H1 (cell line): ENCODE measurements at regions not wholly inside any gene's neighbourhood (a gene's known extent, or its start where the extent isn't known, plus 50 kb on each side); places are given as distances from the start of the nearest gene placed in this dataset.

Source experiments
- CTCF ChIA-PET: fragments of 300-600 bp; sonication (Branson Sonifier 250); formaldehyde crosslinking; loops from one replicate; lab custom pipeline; 2021; ENCODE audit not compliant: partially characterized antibody; lab: Charles Lee
- POLR2A ChIA-PET: fragments of 300-600 bp; sonication (Branson Sonifier 250); formaldehyde crosslinking; loops from one replicate; lab custom pipeline; 2021; ENCODE audit warnings: inconsistent platforms; ENCODE audit not compliant: partially characterized antibody; lab: Charles Lee
- DNase-seq, 2 experiments: peaks; one replicate each; pipeline versions ENCODE4 v3.0.0 to v3.0.0-alpha.2; 2010 to 2022; ENCODE audit warnings: low spot score in 2 of 2, low read depth in 1 of 2, mixed read lengths in 1 of 2
- FAIRE-seq: peaks from 2 replicates; lab custom pipeline; 2011; peaks lifted over from hg19 to GRCh38; lab: Jason Lieb, UNC
- H2AFZ ChIP-seq: 2 replicates; pipeline ENCODE4 v1.8.1; 2012; ENCODE audit warnings: low read length, inconsistent platforms
- H2AK5ac ChIP-seq: 2 replicates; pipeline ENCODE4 v1.6.1; 2013; ENCODE audit warnings: low read depth, low read length
- H2BK120ac ChIP-seq: replicated peaks from 2 replicates; pipeline ENCODE3; 2013; ENCODE audit warnings: low read depth, low read length, inconsistent platforms
- H2BK12ac ChIP-seq: 2 replicates; pipeline ENCODE4 v1.6.1; 2013; ENCODE audit warnings: low read depth, low read length
- H2BK15ac ChIP-seq: 2 replicates; pipeline ENCODE4 v1.6.1; 2013; ENCODE audit warnings: low read length
- H2BK20ac ChIP-seq: 2 replicates; pipeline ENCODE4 v1.6.1; 2013; ENCODE audit warnings: low read length
- H2BK5ac ChIP-seq: 2 replicates; pipeline ENCODE4 v1.6.1; 2013; ENCODE audit warnings: low read depth, low read length
- H3K14ac ChIP-seq: 2 replicates; pipeline ENCODE4 v1.6.1; 2013; ENCODE audit warnings: inconsistent platforms; ENCODE audit not compliant: insufficient read length
- H3K18ac ChIP-seq: 2 replicates; pipeline ENCODE4 v1.6.1; 2013; ENCODE audit warnings: low read length; ENCODE audit errors: extremely low read depth
- H3K23ac ChIP-seq: 2 replicates; pipeline ENCODE4 v1.6.1; 2013; ENCODE audit warnings: inconsistent platforms; ENCODE audit not compliant: insufficient read length
- H3K23me2 ChIP-seq: 2 replicates; pipeline ENCODE4 v1.6.1; 2013; ENCODE audit warnings: low read depth, low read length
- H3K27ac ChIP-seq: 2 replicates; pipeline ENCODE4 v1.6.1; 2011; ENCODE audit warnings: low read depth, low read length, inconsistent platforms
- H3K27me3 ChIP-seq, 4 experiments: replicated peaks in 1 of 4; 1 replicate in 1 of 4; 2 replicates in 3 of 4; pipeline versions ENCODE4 v1.6.1 to v1.8.1; 2011 to 2013; ENCODE audit warnings: low read length in 3 of 4, mild to moderate bottlenecking in 3 of 4, inconsistent platforms in 2 of 4, mixed read lengths in 2 of 4, moderate library complexity in 1 of 4; ENCODE audit not compliant: control insufficient read depth in 3 of 4, insufficient read depth in 3 of 4; ENCODE audit errors: extremely low read depth in 1 of 4
- H3K36me3 ChIP-seq, 4 experiments: 2 replicates each; pipeline versions ENCODE4 v1.6.1 to v1.8.1; 2011 to 2013; ENCODE audit warnings: mild to moderate bottlenecking in 4 of 4, low read length in 3 of 4, moderate library complexity in 2 of 4, control low read depth in 1 of 4, inconsistent platforms in 1 of 4; ENCODE audit not compliant: insufficient read depth in 4 of 4, control insufficient read depth in 2 of 4
- H3K4ac ChIP-seq: replicated peaks from 2 replicates; pipeline ENCODE3; 2013; ENCODE audit warnings: low read length, low read depth, mixed read lengths, inconsistent platforms; ENCODE audit not compliant: insufficient read length
- H3K4me1 ChIP-seq, 4 experiments: replicated peaks in 1 of 4; 1 replicate in 1 of 4; 2 replicates in 3 of 4; pipeline versions ENCODE4 v1.6.1 to v1.8.1; 2011 to 2013; ENCODE audit warnings: low read length in 3 of 4, inconsistent platforms in 2 of 4, mixed read lengths in 1 of 4; ENCODE audit not compliant: insufficient read depth in 4 of 4, control insufficient read depth in 3 of 4
- H3K4me2 ChIP-seq, 2 experiments: 2 replicates each; pipeline versions ENCODE4 v1.6.1 to v1.8.1; 2011 to 2013; ENCODE audit warnings: low read depth in 2 of 2, low read length in 2 of 2, control low read depth in 1 of 2, inconsistent platforms in 1 of 2, mild to moderate bottlenecking in 1 of 2; ENCODE audit not compliant: insufficient read depth in 1 of 2
- H3K4me3 ChIP-seq, 4 experiments: fragments of 200-600, 300-600 bp in 1 of 4; sonication (generic), shearing (Covaris generic), sonication (Bioruptor Twin) in 1 of 4; 2 replicates each; pipeline versions ENCODE4 v1.5.1 to v1.8.1; 2011 to 2016; ENCODE audit warnings: low read length in 4 of 4, low read depth in 3 of 4, control low read depth in 2 of 4, inconsistent platforms in 2 of 4, mild to moderate bottlenecking in 2 of 4, mixed read lengths in 1 of 4, moderate library complexity in 1 of 4; ENCODE audit not compliant: insufficient read depth in 2 of 4; ENCODE audit errors: extremely low read depth in 1 of 4
- H3K56ac ChIP-seq: replicated peaks from 2 replicates; pipeline ENCODE3; 2013; ENCODE audit warnings: low read depth, mild to moderate bottlenecking, mixed read lengths, low read length, inconsistent platforms; ENCODE audit not compliant: insufficient read length
- H3K79me1 ChIP-seq: 2 replicates; pipeline ENCODE4 v1.6.1; 2013; ENCODE audit warnings: low read depth, low read length, control low read depth
- H3K79me2 ChIP-seq, 2 experiments: 2 replicates each; pipeline versions ENCODE4 v1.6.1 to v1.8.1; 2012 to 2013; ENCODE audit warnings: low read length in 2 of 2, mild to moderate bottlenecking in 2 of 2, inconsistent platforms in 1 of 2; ENCODE audit not compliant: insufficient read depth in 2 of 2, control insufficient read depth in 1 of 2
- H3K9ac ChIP-seq, 4 experiments: replicated peaks in 1 of 4; 1 replicate in 1 of 4; 2 replicates in 3 of 4; pipeline versions ENCODE4 v1.6.1 to v1.8.1; 2011 to 2013; ENCODE audit warnings: low read depth in 3 of 4, low read length in 3 of 4, control low read depth in 2 of 4, mild to moderate bottlenecking in 2 of 4, moderate library complexity in 2 of 4, inconsistent platforms in 1 of 4; ENCODE audit errors: extremely low read depth in 1 of 4
- H3K9me3 ChIP-seq, 2 experiments: 2 replicates each; pipeline versions ENCODE4 v1.6.1 to v1.8.1; 2012 to 2013; ENCODE audit warnings: mild to moderate bottlenecking in 2 of 2, moderate library complexity in 2 of 2, control low read depth in 1 of 2, inconsistent platforms in 1 of 2, low read depth in 1 of 2, low read length in 1 of 2, mixed read lengths in 1 of 2; ENCODE audit not compliant: insufficient read depth in 2 of 2
- H4K20me1 ChIP-seq, 2 experiments: replicated peaks in 1 of 2; 2 replicates each; pipeline versions ENCODE3 to v1.8.1; 2011 to 2013; ENCODE audit warnings: inconsistent platforms in 2 of 2, low read length in 2 of 2, mild to moderate bottlenecking in 1 of 2; ENCODE audit not compliant: insufficient read depth in 2 of 2, control insufficient read depth in 1 of 2
- H4K5ac ChIP-seq: 2 replicates; pipeline ENCODE4 v1.6.1; 2013; ENCODE audit warnings: low read length, low read depth, mixed read lengths, inconsistent platforms; ENCODE audit not compliant: insufficient read length
- H4K8ac ChIP-seq: 2 replicates; pipeline ENCODE4 v1.8.0; 2013; ENCODE audit warnings: mild to moderate bottlenecking, moderate library complexity, low read length, inconsistent platforms; ENCODE audit not compliant: insufficient read depth; ENCODE audit errors: extremely low read depth
- H4K91ac ChIP-seq: replicated peaks from 2 replicates; pipeline ENCODE3; 2013; ENCODE audit warnings: low read length, mixed read lengths, inconsistent platforms; ENCODE audit not compliant: insufficient read length
- CBX8 ChIP-seq: fragments of 300-800, 300-1000 bp; sonication (generic); IDR thresholded peaks from 2 replicates; pipeline ENCODE4 v1.7.1; 2016; ENCODE audit warnings: low read depth, low read length, borderline replicate concordance
- EGR1 ChIP-seq: IDR thresholded peaks from 2 replicates; pipeline ENCODE4 v1.6.1; 2011; ENCODE audit warnings: low read depth, low read length, borderline replicate concordance
- GTF2F1 ChIP-seq: IDR thresholded peaks from 2 replicates; pipeline ENCODE4 v1.6.1; 2012; ENCODE audit warnings: low read depth, low read length, improper control_type of control experiment, borderline replicate concordance
- KDM4A ChIP-seq: IDR thresholded peaks from one replicate; pipeline ENCODE4 v1.7.1; 2012; ENCODE audit warnings: low read depth, mild to moderate bottlenecking, moderate library complexity, low read length, inconsistent platforms; ENCODE audit not compliant: severe bottlenecking
- KDM5A ChIP-seq: fragments of 200-600 bp; IDR thresholded peaks from 2 replicates; pipeline ENCODE4 v1.7.1; 2012; ENCODE audit warnings: mild to moderate bottlenecking, low read length, inconsistent platforms, mixed read lengths
- NRF1 ChIP-seq: IDR thresholded peaks from 2 replicates; pipeline ENCODE4 v1.6.1; 2011; ENCODE audit warnings: mild to moderate bottlenecking, low read depth, low read length, improper control_type of control experiment
- PHF8 ChIP-seq: fragments of 200-600 bp; sonication (generic); conservative IDR thresholded peaks from 2 replicates; pipeline ENCODE4 v1.7.1; 2012; ENCODE audit warnings: low read depth, mild to moderate bottlenecking, inconsistent platforms, low read length, moderate library complexity
- RAD21 ChIP-seq, 2 experiments: IDR thresholded peaks in 1 of 2; conservative IDR thresholded peaks in 1 of 2; 2 replicates each; pipeline ENCODE4 v1.6.1; 2011; ENCODE audit warnings: low read depth in 2 of 2, low read length in 2 of 2, improper control_type of control experiment in 1 of 2, inconsistent platforms in 1 of 2, mild to moderate bottlenecking in 1 of 2, moderate library complexity in 1 of 2
- RFX5 ChIP-seq: IDR thresholded peaks from 2 replicates; pipeline ENCODE4 v1.6.1; 2011; ENCODE audit warnings: low read depth, low read length, improper control_type of control experiment, borderline replicate concordance
- RNF2 ChIP-seq: fragments of 200-900, 300-1000 bp; sonication (generic); IDR thresholded peaks from 2 replicates; pipeline ENCODE4 v1.7.1; 2016; ENCODE audit warnings: borderline replicate concordance, low read depth, mild to moderate bottlenecking, antibody characterized with exemption, low read length; ENCODE audit not compliant: poor library complexity, severe bottlenecking; ENCODE audit errors: missing control alignments
- TAF7 ChIP-seq: optimal IDR thresholded peaks from 2 replicates; pipeline ENCODE3; 2011; ENCODE audit warnings: low read depth, mild to moderate bottlenecking, inconsistent platforms, low read length, moderate library complexity, borderline replicate concordance
- TEAD4 ChIP-seq: IDR thresholded peaks from 2 replicates; pipeline ENCODE4 v1.6.1; 2012; ENCODE audit warnings: low read depth, low read length, inconsistent platforms, mixed read lengths
- WGBS, 2 experiments: shearing (Covaris generic) in 1 of 2; methylation state at CpG; one replicate each; pipeline versions ENCODE4 v1.1.6 to v1.1.7; 2013 to 2015; ENCODE audit warnings: low lambda C conversion rate in 2 of 2, mixed read lengths in 2 of 2, inconsistent platforms in 1 of 2, low coverage in 1 of 2, missing lambda C conversion rate in 1 of 2; ENCODE audit not compliant: insufficient replicate concordance in 2 of 2, insufficient coverage in 1 of 2, insufficient read length in 1 of 2; ENCODE audit errors: extremely low coverage in 1 of 2, missing lambda C conversion rate in 1 of 2; 5-methylcytosine and 5-hydroxymethylcytosine counted together

DNA sequence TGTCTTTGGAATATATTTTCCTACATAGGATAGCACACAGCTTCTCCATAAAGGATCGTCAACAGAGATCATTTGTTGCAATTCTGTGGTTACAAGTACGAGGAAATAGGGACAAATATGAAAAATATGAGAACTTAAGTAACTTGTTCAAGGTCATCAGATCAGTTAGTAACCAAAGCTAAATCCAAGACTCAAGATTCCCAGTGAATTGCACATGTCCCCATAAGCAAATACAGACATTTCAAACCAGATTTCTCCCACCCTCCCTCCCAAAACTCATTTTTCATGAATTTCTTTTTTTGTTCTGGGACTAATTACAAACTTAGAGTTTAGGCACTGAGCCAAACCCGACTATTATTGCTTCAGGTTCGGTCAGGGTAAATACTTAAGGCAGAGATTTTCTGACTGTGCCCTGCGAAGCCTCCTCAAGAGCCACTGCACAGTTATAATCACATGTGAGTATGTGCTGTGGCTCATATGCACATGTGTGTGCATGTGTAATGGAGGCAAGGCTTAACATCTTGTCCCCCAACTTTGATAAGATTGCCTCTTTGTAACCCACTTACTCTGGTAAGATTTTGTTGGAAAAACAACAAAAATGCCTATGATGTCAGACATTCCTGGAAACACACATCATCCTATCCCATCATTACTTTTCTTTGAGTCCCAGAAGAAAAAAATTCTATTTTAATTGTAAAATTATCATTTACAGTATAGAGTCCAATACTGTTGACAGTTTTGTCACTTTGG lies 216.2 kb downstream of the CD83 start:
- Histone ChIP-seq H3K4me3 (no peak overlapping the region), H4K20me1 (no peaks in the 10 kb centered on the region), H2BK12ac (no peak overlapping the region), H2BK20ac (no peak overlapping the region), H3K18ac (no peak overlapping the region), H2BK15ac (no peak overlapping the region), H4K5ac (no peak overlapping the region), H3K79me2 (no peaks in the 10 kb centered on the region), H3K9me3 (no peaks in the 10 kb centered on the region; a peak in 1 of 4 replicates), H2AFZ (no peak overlapping the region), H3K27ac (no peak overlapping the region), H3K23me2 (no peaks in the 10 kb centered on the region), H3K27me3 (no peaks in the 10 kb centered on the region), H4K8ac (no peak overlapping the region), H3K23ac (no peak overlapping the region), H3K4ac (no peak overlapping the region), H3K14ac (no peak overlapping the region), H3K56ac (no peak overlapping the region), H2BK5ac (no peak overlapping the region), H3K36me3 (no peaks in the 10 kb centered on the region), H3K4me1 (no peaks in the 10 kb centered on the region; a peak in 2 of 7 replicates), H4K91ac (no peak overlapping the region), H2AK5ac (no peak overlapping the region), H3K4me2 (no peak overlapping the region), H3K79me1 (no peaks in the 10 kb centered on the region), H3K9ac (no peak overlapping the region), H2BK120ac (no peak overlapping the region)
- DNase-seq = no peak
- no peak for FAIRE-seq
- POLR2A ChIA-PET = no interaction called here
- 94% methylated on average over 5 of the region's 5 CpGs; no CpG with 5 or more reads in 1 of the 2 experiments for WGBS, 2 experiments
- CTCF ChIA-PET = interaction anchor here (0.9 to 1.0 kb wide), 2 partner anchors 11 to 17 kb away, joined by 3 read pairs; no protein-coding TSS in a partner anchor
- TF ChIP-seq KDM4A (no peak), TAF7 (no peak), CBX8 (no peak), RFX5 (no peak), RNF2 (no peak), PHF8 (no peak), TEAD4 (no peak), NRF1 (no peak), GTF2F1 (no peak), KDM5A (no peak), RAD21 (IDR thresholded peaks at IDR 0.05 in 1 of 2, conservative IDR thresholded peaks at IDR 0.05 in 1 of 2; ENCODE audit: low read depth in 2 of 2, low read length in 2 of 2) (no peak), EGR1 (no peak)
